Progenitor cell of endocrine pancreas (in vitro differentiated cells): ENCODE measurements at regions not wholly inside any gene's neighbourhood (a gene's known extent, or its start where the extent isn't known, plus 50 kb on each side); places are given as distances from the start of the nearest gene placed in this dataset.

Experiments used
- DNase-seq: peaks from one replicate; pipeline ENCODE4 v3.0.0; 2021; ENCODE audit warnings: low spot score; ENCODE audit not compliant: unreplicated experiment
- H3K27ac Mint-ChIP-seq: 2 replicates; pipeline ENCODE4 v1.8.0; 2021; ENCODE audit warnings: mild to moderate bottlenecking, moderate library complexity, mixed read lengths
- H3K27me3 Mint-ChIP-seq: 2 replicates; pipeline ENCODE4 v1.8.0; 2021; ENCODE audit warnings: mixed read lengths
- H3K36me3 Mint-ChIP-seq: 2 replicates; pipeline ENCODE4 v1.8.0; 2022; ENCODE audit warnings: mixed read lengths; ENCODE audit not compliant: insufficient read depth
- H3K4me1 Mint-ChIP-seq: 2 replicates; pipeline ENCODE4 v1.8.0; 2021; ENCODE audit warnings: low read depth, mixed read lengths
- H3K4me3 Mint-ChIP-seq: 2 replicates; pipeline ENCODE4 v1.8.0; 2021; ENCODE audit warnings: low read depth, mild to moderate bottlenecking, moderate library complexity, mixed read lengths
- H3K9me3 Mint-ChIP-seq: 2 replicates; pipeline ENCODE4 v1.8.0; 2021; ENCODE audit warnings: low read depth, mixed read lengths
- TF ChIP-seq, protein P1 (sequence below): fragments of 200-600 bp; sonication (generic); IDR thresholded peaks from one replicate; pipeline ENCODE4 v1.5.0; 2021; ENCODE audit warnings: antibody characterized with exemption, mild to moderate bottlenecking; ENCODE audit not compliant: unreplicated experiment

DNA sequence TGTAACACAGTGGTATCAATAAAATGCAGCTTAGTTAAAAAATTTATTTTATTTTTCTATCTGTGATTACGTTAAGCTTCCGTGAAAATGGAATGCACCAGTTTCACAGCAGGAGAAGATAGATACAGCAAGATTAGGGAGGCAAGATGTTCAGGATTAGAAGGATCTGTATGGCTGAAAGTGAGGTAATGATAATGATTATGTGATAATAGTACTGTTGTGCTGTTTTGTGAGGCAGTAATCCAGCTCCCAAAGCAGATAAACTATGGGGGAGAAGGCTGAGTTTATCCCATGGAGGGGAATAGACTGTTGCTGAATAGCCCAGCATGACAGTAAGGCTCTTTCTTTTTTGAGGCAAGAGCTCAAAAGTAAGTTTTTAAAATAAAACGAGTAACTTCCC lies 216.1 kb upstream of the PRPS1L1 start:
- H3K36me3 Mint-ChIP-seq, result no peaks in the 10 kb centered on the region

DNA sequence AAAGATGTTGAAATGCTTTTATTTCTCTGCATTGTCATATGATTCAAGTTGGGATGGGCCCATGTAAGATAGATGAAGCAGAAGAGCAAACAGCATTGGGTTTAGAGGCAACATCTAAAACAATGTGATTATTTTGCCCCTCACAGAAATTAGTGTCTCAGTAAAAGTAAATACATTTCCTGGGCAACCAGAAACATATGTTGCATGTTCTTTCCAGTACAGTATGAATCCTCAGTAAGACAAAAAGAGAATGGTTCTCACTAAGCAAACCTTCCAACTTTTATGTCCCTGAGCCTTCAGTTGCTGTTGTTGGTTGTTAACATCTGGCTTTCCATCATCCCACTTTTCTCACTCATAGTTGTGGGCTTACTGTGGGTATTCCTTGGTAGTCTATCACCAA lies 222.5 kb upstream of the PRPS1L1 start:
- Mint-ChIP-seq H3K4me3 (no peak overlapping the region), H3K27me3 (no peaks in the 10 kb centered on the region), H3K27ac (no peak overlapping the region), H3K9me3 (peaks cover 6% of the 10 kb centered on the region), H3K36me3 (no peaks in the 10 kb centered on the region), H3K4me1 (no peaks in the 10 kb centered on the region)
- TF ChIP-seq, protein P1, sequence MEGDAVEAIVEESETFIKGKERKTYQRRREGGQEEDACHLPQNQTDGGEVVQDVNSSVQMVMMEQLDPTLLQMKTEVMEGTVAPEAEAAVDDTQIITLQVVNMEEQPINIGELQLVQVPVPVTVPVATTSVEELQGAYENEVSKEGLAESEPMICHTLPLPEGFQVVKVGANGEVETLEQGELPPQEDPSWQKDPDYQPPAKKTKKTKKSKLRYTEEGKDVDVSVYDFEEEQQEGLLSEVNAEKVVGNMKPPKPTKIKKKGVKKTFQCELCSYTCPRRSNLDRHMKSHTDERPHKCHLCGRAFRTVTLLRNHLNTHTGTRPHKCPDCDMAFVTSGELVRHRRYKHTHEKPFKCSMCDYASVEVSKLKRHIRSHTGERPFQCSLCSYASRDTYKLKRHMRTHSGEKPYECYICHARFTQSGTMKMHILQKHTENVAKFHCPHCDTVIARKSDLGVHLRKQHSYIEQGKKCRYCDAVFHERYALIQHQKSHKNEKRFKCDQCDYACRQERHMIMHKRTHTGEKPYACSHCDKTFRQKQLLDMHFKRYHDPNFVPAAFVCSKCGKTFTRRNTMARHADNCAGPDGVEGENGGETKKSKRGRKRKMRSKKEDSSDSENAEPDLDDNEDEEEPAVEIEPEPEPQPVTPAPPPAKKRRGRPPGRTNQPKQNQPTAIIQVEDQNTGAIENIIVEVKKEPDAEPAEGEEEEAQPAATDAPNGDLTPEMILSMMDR, result no peak
- DNase-seq, result no peak

More for the DNA sequence above, 216.1 kb upstream of the PRPS1L1 start:
- no peak overlapping the region for H3K27ac Mint-ChIP-seq
- TF ChIP-seq, protein P1, result no peak
- no peaks in the 10 kb centered on the region for H3K9me3 Mint-ChIP-seq
- no peaks in the 10 kb centered on the region for H3K4me1 Mint-ChIP-seq
- H3K27me3 Mint-ChIP-seq, result no peaks in the 10 kb centered on the region
- H3K4me3 Mint-ChIP-seq, result no peak overlapping the region
- no peak for DNase-seq

DNA sequence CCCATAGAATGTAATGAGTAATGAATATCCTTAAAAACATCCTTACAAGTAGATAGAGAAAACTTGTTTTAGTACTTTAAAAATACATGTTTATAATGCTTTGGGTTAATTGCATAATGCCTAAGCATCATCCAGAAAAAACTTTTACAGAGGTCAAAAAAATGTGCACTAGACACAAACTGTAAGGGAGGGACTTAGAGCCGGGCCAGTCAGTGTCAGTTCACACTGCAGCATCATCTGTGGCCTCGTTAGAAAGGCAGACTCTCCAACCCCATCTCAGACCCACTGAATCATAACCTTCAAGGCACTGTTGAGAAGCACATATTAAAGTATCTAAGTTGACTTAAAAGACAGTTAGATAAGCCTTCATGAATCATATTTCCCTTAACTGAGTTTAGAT lies 230.1 kb upstream of the PRPS1L1 start:
- TF ChIP-seq, protein P1, result no peak
- Mint-ChIP-seq H3K4me3 (no peak overlapping the region), H3K27ac (no peak overlapping the region), H3K36me3 (no peaks in the 10 kb centered on the region), H3K4me1 (no peaks in the 10 kb centered on the region), H3K9me3 (peaks cover 9% of the 10 kb centered on the region), H3K27me3 (no peaks in the 10 kb centered on the region)
- DNase-seq, result no peak

DNA sequence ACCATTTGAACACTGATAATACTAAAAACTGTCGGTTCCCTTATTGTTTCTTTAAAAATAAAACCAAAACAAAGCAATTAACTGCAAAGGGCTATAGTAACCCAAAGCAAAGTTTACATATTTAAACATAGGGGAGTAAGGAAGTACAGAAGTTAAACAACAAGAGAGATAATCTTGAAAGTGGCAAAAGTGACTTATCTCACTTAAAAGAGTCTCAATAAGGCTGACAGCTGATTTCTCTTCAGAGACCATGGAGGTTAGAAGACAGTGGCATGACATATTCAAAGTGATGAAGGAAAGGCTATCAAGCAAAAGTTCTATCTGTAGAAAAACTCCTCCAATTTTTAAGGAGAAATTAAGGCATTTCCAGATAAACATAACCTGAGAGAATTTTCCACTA lies 233.5 kb upstream of the HDAC9 start:
- no peaks in the 10 kb centered on the region for H3K36me3 Mint-ChIP-seq
- H3K4me3 Mint-ChIP-seq, result no peak overlapping the region
- no peak overlapping the region for H3K27ac Mint-ChIP-seq
- DNase-seq, result no peak
- no peaks in the 10 kb centered on the region for H3K4me1 Mint-ChIP-seq
- peaks cover 11% of the 10 kb centered on the region for H3K9me3 Mint-ChIP-seq
- TF ChIP-seq, protein P1, result no peak
- no peaks in the 10 kb centered on the region for H3K27me3 Mint-ChIP-seq

DNA sequence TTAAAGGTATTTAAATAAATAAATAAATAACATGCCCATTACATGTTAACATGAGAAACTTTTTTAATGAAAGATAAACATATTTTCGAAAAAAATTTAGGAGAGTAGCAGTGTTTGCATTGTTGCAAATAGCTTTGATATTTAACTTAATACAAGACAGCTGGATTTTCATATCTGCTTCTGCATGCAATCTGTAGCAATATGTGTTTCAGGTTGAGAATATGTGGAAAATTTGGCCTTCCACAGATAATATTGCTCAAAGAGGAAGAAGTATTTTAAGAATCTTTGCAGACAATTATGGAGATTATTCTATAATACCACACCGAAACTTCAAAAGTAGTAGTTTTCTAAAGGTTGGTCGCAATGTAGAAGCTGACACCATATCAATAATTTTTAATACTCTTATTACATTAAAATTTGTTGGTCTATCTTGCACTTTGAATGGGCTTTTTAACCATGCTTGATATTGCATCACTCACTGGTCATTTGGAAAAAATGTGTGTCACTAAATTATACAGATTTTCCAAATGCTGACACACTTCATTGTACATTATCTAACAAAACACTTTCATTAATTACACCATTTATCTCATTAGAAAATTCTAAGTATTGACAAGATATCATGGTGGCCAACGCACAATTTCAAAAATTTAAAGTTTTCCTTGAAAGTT lies 229.8 kb upstream of the HDAC9 start:
- Mint-ChIP-seq H3K9me3 (peaks cover 11% of the 10 kb centered on the region), H3K36me3 (no peaks in the 10 kb centered on the region), H3K27ac (no peak overlapping the region), H3K4me3 (no peak overlapping the region), H3K27me3 (no peaks in the 10 kb centered on the region), H3K4me1 (no peaks in the 10 kb centered on the region)
- DNase-seq, result no peak
- TF ChIP-seq, protein P1, result no peak
